Upper lobe of left lung (tissue), 6 donors: ENCODE measurements at regions not wholly inside any gene's neighbourhood (a gene's known extent, or its start where the extent isn't known, plus 50 kb on each side); places are given as distances from the start of the nearest gene placed in this dataset.

ENCODE experiments used
- ATAC-seq, 2 donors: fragments of 200-7000 bp; cut with Tn5 transposase; one replicate each; pipeline ENCODE4 v1.9.1; 2022; ENCODE audit warnings: mild to moderate bottlenecking in 2 of 2, moderate library complexity in 2 of 2; ENCODE audit not compliant: low FRiP score in 2 of 2
- DNase-seq, 2 donors: peaks; one replicate each; pipeline ENCODE4 v3.0.0-alpha.2; 2019 to 2020
- H3K27ac ChIP-seq, 4 donors: fragments of 200-600 bp; sonication (generic); one replicate each; pipeline ENCODE4 v1.5.1; 2016 to 2019
- H3K27me3 ChIP-seq, 4 donors: fragments of 200-600 bp; sonication (generic); one replicate each; pipeline ENCODE4 v1.5.1; 2017 to 2019
- H3K36me3 ChIP-seq, 4 donors: fragments of 200-600 bp; sonication (generic); one replicate each; pipeline ENCODE4 v1.5.1; 2016 to 2019
- H3K4me1 ChIP-seq, 4 donors: fragments of 200-600 bp; sonication (generic); one replicate each; pipeline ENCODE4 v1.5.1; 2018 to 2019
- H3K4me3 ChIP-seq, 4 donors: fragments of 200-600 bp; sonication (generic); one replicate each; pipeline ENCODE4 v1.5.1; 2017 to 2019; ENCODE audit warnings: mild to moderate bottlenecking in 2 of 4, moderate library complexity in 1 of 4
- H3K9me3 ChIP-seq, 4 donors: fragments of 200-600 bp; sonication (generic); one replicate each; pipeline ENCODE4 v1.5.1; 2018 to 2019
- EP300 ChIP-seq, 4 donors: sonication (generic); formaldehyde crosslinking; IDR thresholded peaks; one replicate each; pipeline ENCODE4 v1.5.1; 2017; ENCODE audit warnings: antibody characterized with exemption in 4 of 4, control low read depth in 2 of 4
- POLR2A ChIP-seq, 4 donors: fragments of 450-650 bp; IDR thresholded peaks; one replicate each; pipeline ENCODE4 v1.5.1; 2016 to 2017; ENCODE audit warnings: antibody characterized with exemption in 4 of 4, mild to moderate bottlenecking in 2 of 4
- POLR2AphosphoS5 ChIP-seq, 2 donors: sonication (generic); formaldehyde crosslinking; IDR thresholded peaks; one replicate each; pipeline ENCODE4 v1.5.1; 2017; ENCODE audit warnings: antibody characterized with exemption in 2 of 2
- WGBS, 2 donors: methylation state at CpG; one replicate each; pipeline ENCODE4 v1.1.5; 2017 to 2018; 5-methylcytosine and 5-hydroxymethylcytosine counted together
- TF ChIP-seq, protein P1 (sequence below), 6 experiments: fragments of 450-650 bp in 4 of 6; fragments of 200-600 bp in 2 of 6; sonication (generic) in 2 of 6; IDR thresholded peaks; one replicate each; pipeline ENCODE4 v1.5.1; 2016 to 2019; ENCODE audit warnings: antibody characterized with exemption in 6 of 6
- donor health status: DM: no; HTN: no; CAD: no; lungs with moderate emphysema.
- donor health status: DM: no; HTN: yes; CAD: no; lungs with severe emphysema.

DNA sequence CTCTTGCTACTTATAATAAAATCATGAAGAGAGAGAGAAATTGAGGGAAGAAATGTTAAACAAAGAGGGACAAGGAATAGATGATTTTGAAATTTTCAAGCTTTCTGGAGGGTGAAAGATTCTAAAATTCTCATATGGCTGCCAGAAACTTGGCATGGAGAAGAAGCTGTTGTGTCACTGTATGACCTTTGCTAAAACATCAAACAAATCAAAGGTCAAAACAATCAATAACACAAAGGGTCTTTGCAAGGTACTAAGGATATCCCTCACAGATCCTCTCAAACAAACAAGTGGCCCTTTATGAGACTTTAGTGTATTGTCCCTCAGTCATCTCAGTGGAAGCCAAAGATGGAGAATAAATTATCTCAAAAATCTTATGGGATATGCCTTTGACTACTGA, 1039.2 kb upstream of the MIR17HG start:
- H3K27ac ChIP-seq, result no peak overlapping the region
- no peak overlapping the region for H3K4me3 ChIP-seq
- H3K36me3 ChIP-seq, result no peaks in the 10 kb centered on the region
- no peaks in the 10 kb centered on the region for H3K4me1 ChIP-seq
- no peak for DNase-seq
- ATAC-seq, result no peak
- no peaks in the 10 kb centered on the region for H3K9me3 ChIP-seq
- H3K27me3 ChIP-seq, result no peaks in the 10 kb centered on the region
- TF ChIP-seq POLR2A (IDR thresholded peaks at IDR 0.05) (no peak), POLR2AphosphoS5 (IDR thresholded peaks at IDR 0.05) (no peak), EP300 (IDR thresholded peaks at IDR 0.05) (no peak)
- TF ChIP-seq, protein P1, sequence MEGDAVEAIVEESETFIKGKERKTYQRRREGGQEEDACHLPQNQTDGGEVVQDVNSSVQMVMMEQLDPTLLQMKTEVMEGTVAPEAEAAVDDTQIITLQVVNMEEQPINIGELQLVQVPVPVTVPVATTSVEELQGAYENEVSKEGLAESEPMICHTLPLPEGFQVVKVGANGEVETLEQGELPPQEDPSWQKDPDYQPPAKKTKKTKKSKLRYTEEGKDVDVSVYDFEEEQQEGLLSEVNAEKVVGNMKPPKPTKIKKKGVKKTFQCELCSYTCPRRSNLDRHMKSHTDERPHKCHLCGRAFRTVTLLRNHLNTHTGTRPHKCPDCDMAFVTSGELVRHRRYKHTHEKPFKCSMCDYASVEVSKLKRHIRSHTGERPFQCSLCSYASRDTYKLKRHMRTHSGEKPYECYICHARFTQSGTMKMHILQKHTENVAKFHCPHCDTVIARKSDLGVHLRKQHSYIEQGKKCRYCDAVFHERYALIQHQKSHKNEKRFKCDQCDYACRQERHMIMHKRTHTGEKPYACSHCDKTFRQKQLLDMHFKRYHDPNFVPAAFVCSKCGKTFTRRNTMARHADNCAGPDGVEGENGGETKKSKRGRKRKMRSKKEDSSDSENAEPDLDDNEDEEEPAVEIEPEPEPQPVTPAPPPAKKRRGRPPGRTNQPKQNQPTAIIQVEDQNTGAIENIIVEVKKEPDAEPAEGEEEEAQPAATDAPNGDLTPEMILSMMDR (IDR thresholded peaks at IDR 0.05), result no peak

- H3K4me1 ChIP-seq, result no peaks in the 10 kb centered on the region
- 84% methylated on average over 7 of the region's 7 CpGs for WGBS, 2 donors
- H3K9me3 ChIP-seq, result no peaks in the 10 kb centered on the region
- no peak for DNase-seq
- H3K27me3 ChIP-seq, result no peaks in the 10 kb centered on the region
- TF ChIP-seq POLR2AphosphoS5 (IDR thresholded peaks at IDR 0.05), result no peak
- no peaks in the 10 kb centered on the region for H3K36me3 ChIP-seq
- H3K27ac ChIP-seq, result no peak overlapping the region
- ATAC-seq, result no peak
- H3K4me3 ChIP-seq, result no peak overlapping the region
Measured at GRCh38 chr13:90311929-90312328, 1035.6 kb upstream of the MIR17HG start.

DNA sequence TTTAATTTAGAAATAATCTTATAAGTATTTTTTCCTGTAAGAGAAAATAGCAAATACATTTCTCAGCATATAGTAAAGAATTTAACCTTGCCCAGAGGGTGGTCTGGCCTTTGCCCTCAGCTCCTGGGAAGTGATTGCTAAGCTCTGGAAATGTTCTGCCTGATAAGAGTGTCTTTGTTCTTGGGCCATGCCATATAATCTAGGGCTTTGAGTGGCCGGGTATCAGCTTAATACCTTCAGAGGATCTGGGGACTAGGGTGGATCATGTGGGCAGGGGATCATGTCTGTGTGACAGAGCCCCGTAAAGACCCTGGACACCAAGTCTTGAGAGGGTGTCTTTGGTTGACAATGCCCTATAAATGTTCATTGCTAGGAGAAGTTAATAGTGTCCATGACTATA, 1032.4 kb upstream of the MIR17HG start:
- no peak for ATAC-seq
- H3K4me1 ChIP-seq, result no peaks in the 10 kb centered on the region
- no peaks in the 10 kb centered on the region for H3K9me3 ChIP-seq
- TF ChIP-seq, protein P1 (IDR thresholded peaks at IDR 0.05), result no peak
- TF ChIP-seq POLR2AphosphoS5 (IDR thresholded peaks at IDR 0.05), result no peak
- TF ChIP-seq EP300 (IDR thresholded peaks at IDR 0.05), result no peak
- TF ChIP-seq POLR2A (IDR thresholded peaks at IDR 0.05), result no peak
- 31 to 76% methylated on average over 2 of the region's 2 CpGs for WGBS, 2 donors
- no peak overlapping the region for H3K27ac ChIP-seq
- H3K27me3 ChIP-seq, result no peaks in the 10 kb centered on the region
- H3K4me3 ChIP-seq, result no peak overlapping the region
- H3K36me3 ChIP-seq, result no peaks in the 10 kb centered on the region
- DNase-seq, result no peak

GRCh38 chr13:90320664-90321063, 1026.8 kb upstream of the MIR17HG start:
- 79 to 80% methylated on average over 4 of the region's 4 CpGs for WGBS, 2 donors
- TF ChIP-seq POLR2A (IDR thresholded peaks at IDR 0.05), result no peak
- TF ChIP-seq, protein P1 (IDR thresholded peaks at IDR 0.05), result no peak
- TF ChIP-seq POLR2AphosphoS5 (IDR thresholded peaks at IDR 0.05), result no peak
- TF ChIP-seq EP300 (IDR thresholded peaks at IDR 0.05), result no peak
- H3K9me3 ChIP-seq, result no peaks in the 10 kb centered on the region
- H3K4me3 ChIP-seq, result no peak overlapping the region
- no peaks in the 10 kb centered on the region for H3K27me3 ChIP-seq
- no peak overlapping the region for H3K27ac ChIP-seq
- H3K36me3 ChIP-seq, result no peaks in the 10 kb centered on the region
- DNase-seq, result no peak
- ATAC-seq, result no peak
- no peaks in the 10 kb centered on the region for H3K4me1 ChIP-seq

DNA sequence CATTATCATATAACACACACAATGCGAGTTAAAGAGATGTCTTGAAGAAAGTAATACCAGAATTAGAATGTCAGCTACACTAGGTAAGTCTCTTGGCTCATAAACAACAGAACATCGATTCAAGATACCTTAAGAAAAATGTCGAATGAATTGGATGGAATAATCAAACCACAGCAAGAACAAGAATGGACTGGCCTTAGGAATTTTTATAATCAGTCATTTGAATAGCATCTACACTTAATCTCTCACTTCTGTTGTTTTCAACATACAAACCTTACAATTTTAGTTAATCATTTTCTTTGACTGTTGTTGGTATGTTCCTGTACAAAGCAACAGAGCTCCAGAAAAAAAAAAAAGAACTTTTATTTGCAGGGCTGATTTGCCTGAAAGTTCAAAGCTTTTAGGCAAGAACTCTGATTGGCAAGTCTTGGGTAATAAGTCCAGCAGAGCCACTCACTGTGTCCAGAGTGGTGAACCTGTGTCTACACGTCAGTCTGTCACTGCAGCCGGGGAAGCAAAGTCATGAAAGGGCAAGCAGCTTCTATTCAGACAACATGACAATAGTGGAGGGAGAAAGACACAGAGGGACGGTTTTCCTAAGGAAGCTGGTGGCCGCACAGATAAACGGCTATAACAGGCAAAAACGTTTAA, 1026.1 kb upstream of the MIR17HG start:
- TF ChIP-seq EP300 (IDR thresholded peaks at IDR 0.05) (no peak), POLR2A (IDR thresholded peaks at IDR 0.05) (no peak), POLR2AphosphoS5 (IDR thresholded peaks at IDR 0.05) (no peak)
- TF ChIP-seq, protein P1 (IDR thresholded peaks at IDR 0.05), result no peak
- H3K27ac ChIP-seq, result no peak overlapping the region
- H3K36me3 ChIP-seq, result no peaks in the 10 kb centered on the region
- no peaks in the 10 kb centered on the region for H3K9me3 ChIP-seq
- H3K27me3 ChIP-seq, result no peaks in the 10 kb centered on the region
- H3K4me3 ChIP-seq, result no peak overlapping the region
- ATAC-seq (no peak), DNase-seq (no peak)
- 71 to 76% methylated on average over 9 of the region's 9 CpGs for WGBS, 2 donors
- no peaks in the 10 kb centered on the region for H3K4me1 ChIP-seq
